Spinal cord (tissue), 9 donors: ENCODE measurements at regions not wholly inside any gene's neighbourhood (a gene's known extent, or its start where the extent isn't known, plus 50 kb on each side); places are given as distances from the start of the nearest gene placed in this dataset.

ENCODE experiments used
- DNase-seq, 6 donors: peaks; one replicate each; pipeline versions ENCODE4 v3.0.0 to v3.0.0-alpha.2; 2013 to 2015; ENCODE audit warnings: low spot score in 6 of 6, low read depth in 4 of 6
- H3K27ac ChIP-seq: one replicate; pipeline ENCODE4 v1.5.1; 2013; ENCODE audit warnings: low read depth, low read length, control low read depth
- H3K27me3 ChIP-seq: one replicate; pipeline ENCODE4 v1.6.1; 2013; ENCODE audit warnings: low read length; ENCODE audit not compliant: control insufficient read depth, insufficient read depth
- H3K36me3 ChIP-seq: one replicate; pipeline ENCODE4 v1.6.1; 2013; ENCODE audit warnings: low read length; ENCODE audit not compliant: control insufficient read depth, insufficient read depth
- H3K4me1 ChIP-seq: one replicate; pipeline ENCODE4 v1.6.1; 2013; ENCODE audit warnings: low read length; ENCODE audit not compliant: control insufficient read depth, insufficient read depth
- H3K4me3 ChIP-seq: one replicate; pipeline ENCODE4 v1.5.1; 2013; ENCODE audit warnings: low read depth, low read length, control low read depth
- H3K9me3 ChIP-seq: one replicate; pipeline ENCODE4 v1.6.1; 2013; ENCODE audit warnings: low read length; ENCODE audit not compliant: control insufficient read depth, insufficient read depth
- WGBS: methylation state at CpG from one replicate; pipeline ENCODE4 v1.1.5; 2013; ENCODE audit warnings: missing lambda C conversion rate; ENCODE audit not compliant: insufficient coverage; 5-methylcytosine and 5-hydroxymethylcytosine counted together
- donor health status: healthy.

GRCh38 chr4:26034849-26035248 is 120.8 kb downstream of the SMIM20 start:
- H3K9me3 ChIP-seq: peaks cover 4% of the 10 kb centered on the region
- no peaks in the 10 kb centered on the region for H3K36me3 ChIP-seq
- H3K4me3 ChIP-seq: no peak overlapping the region
- H3K27me3 ChIP-seq: peaks cover under 1% of the 10 kb centered on the region
- H3K27ac ChIP-seq: no peak overlapping the region
- DNase-seq: no peak
- H3K4me1 ChIP-seq: peaks cover 1% of the 10 kb centered on the region
- WGBS: 79% methylated on average over 2 of the region's 2 CpGs

GRCh38 chr4:26035921-26036320 is 121.9 kb downstream of the SMIM20 start:
- Histone ChIP-seq H3K4me1 (no peaks in the 10 kb centered on the region), H3K9me3 (peaks cover 4% of the 10 kb centered on the region), H3K4me3 (no peak overlapping the region), H3K36me3 (no peaks in the 10 kb centered on the region), H3K27ac (no peak overlapping the region), H3K27me3 (no peaks in the 10 kb centered on the region)
- WGBS: 73% methylated on average over 5 of the region's 5 CpGs
- no peak for DNase-seq

GRCh38 chr4:26039639-26040359 is 125.8 kb downstream of the SMIM20 start:
- no peaks in the 10 kb centered on the region for H3K9me3 ChIP-seq
- DNase-seq: no peak
- no peak overlapping the region for H3K4me3 ChIP-seq
- 100% methylated on average over 3 of the region's 9 CpGs for WGBS
- H3K27ac ChIP-seq: no peak overlapping the region
- H3K27me3 ChIP-seq: no peaks in the 10 kb centered on the region
- no peaks in the 10 kb centered on the region for H3K4me1 ChIP-seq
- no peaks in the 10 kb centered on the region for H3K36me3 ChIP-seq

- H3K27me3 ChIP-seq: no peaks in the 10 kb centered on the region
- peaks cover 6% of the 10 kb centered on the region for H3K4me1 ChIP-seq
- no peaks in the 10 kb centered on the region for H3K36me3 ChIP-seq
- no peaks in the 10 kb centered on the region for H3K9me3 ChIP-seq
- WGBS: 88% methylated on average over 1 of the region's 2 CpGs
- no peak overlapping the region for H3K27ac ChIP-seq
- H3K4me3 ChIP-seq: no peak overlapping the region
- DNase-seq: no peak
These were observed 130.5 kb downstream of the SMIM20 start for GRCh38 chr4:26044524-26044923.

GRCh38 chr4:26044983-26045382 is 131.0 kb downstream of the SMIM20 start:
- no peaks in the 10 kb centered on the region for H3K9me3 ChIP-seq
- peak in 1 of 6 donors; percentile 16 for DNase-seq
- peaks cover 7% of the 10 kb centered on the region for H3K4me1 ChIP-seq
- WGBS: 100% methylated on average over 3 of the region's 4 CpGs
- no peak overlapping the region for H3K4me3 ChIP-seq
- H3K36me3 ChIP-seq: no peaks in the 10 kb centered on the region
- H3K27ac ChIP-seq: no peak overlapping the region
- no peaks in the 10 kb centered on the region for H3K27me3 ChIP-seq

- H3K4me1 ChIP-seq: peaks cover 7% of the 10 kb centered on the region
- WGBS: 93% methylated on average over 5 of the region's 5 CpGs
- H3K36me3 ChIP-seq: no peaks in the 10 kb centered on the region
- no peaks in the 10 kb centered on the region for H3K27me3 ChIP-seq
- H3K9me3 ChIP-seq: no peaks in the 10 kb centered on the region
- no peak overlapping the region for H3K4me3 ChIP-seq
- DNase-seq: no peak
- peak overlapping the region; percentile 81 for H3K27ac ChIP-seq
These were observed 133.8 kb downstream of the SMIM20 start for GRCh38 chr4:26047795-26048194.

GRCh38 chr4:26048378-26048882 is 134.4 kb downstream of the SMIM20 start:
- H3K27ac ChIP-seq: peak overlapping the region; percentile 81

GRCh38 chr4:26048950-26049349 is 134.9 kb downstream of the SMIM20 start:
- Histone ChIP-seq H3K27me3 (no peaks in the 10 kb centered on the region), H3K9me3 (no peaks in the 10 kb centered on the region), H3K27ac (peak overlapping the region; percentile 81), H3K4me3 (no peak overlapping the region), H3K36me3 (no peaks in the 10 kb centered on the region), H3K4me1 (peaks cover 7% of the 10 kb centered on the region)
- WGBS: 90% methylated on average over 6 of the region's 9 CpGs
- DNase-seq: no peak

More at GRCh38 chr4:26048378-26048882, 134.4 kb downstream of the SMIM20 start:
- no peaks in the 10 kb centered on the region for H3K9me3 ChIP-seq
- H3K4me3 ChIP-seq: no peak overlapping the region
- no peaks in the 10 kb centered on the region for H3K36me3 ChIP-seq
- H3K4me1 ChIP-seq: peaks cover 7% of the 10 kb centered on the region
- no peaks in the 10 kb centered on the region for H3K27me3 ChIP-seq
- peak in 2 of 6 donors; percentile 25 to 64 for DNase-seq
- 65% methylated on average over 8 of the region's 12 CpGs for WGBS

- H3K9me3 ChIP-seq: no peaks in the 10 kb centered on the region
- H3K27ac ChIP-seq: peak overlapping the region; percentile 81
- WGBS: 94% methylated on average over 2 of the region's 4 CpGs
These were observed 135.4 kb downstream of the SMIM20 start for GRCh38 chr4:26049447-26049846.

GRCh38 chr4:26050212-26050643 is 136.2 kb downstream of the SMIM20 start:
- no peak for DNase-seq
- Histone ChIP-seq H3K9me3 (no peaks in the 10 kb centered on the region), H3K36me3 (no peaks in the 10 kb centered on the region), H3K27me3 (no peaks in the 10 kb centered on the region), H3K4me3 (no peak overlapping the region), H3K4me1 (peaks cover 7% of the 10 kb centered on the region), H3K27ac (no peak overlapping the region)
- 75% methylated on average over 7 of the region's 8 CpGs for WGBS

More at GRCh38 chr4:26049447-26049846, 135.4 kb downstream of the SMIM20 start:
- DNase-seq: no peak
- Histone ChIP-seq H3K27me3 (no peaks in the 10 kb centered on the region), H3K4me3 (no peak overlapping the region), H3K4me1 (peaks cover 7% of the 10 kb centered on the region), H3K36me3 (no peaks in the 10 kb centered on the region)
